ENCODE measurements at regions not wholly inside any gene's neighbourhood (a gene's known extent, or its start where the extent isn't known, plus 50 kb on each side); places are given as distances from the start of the nearest gene placed in this dataset.
"Not testable (repeated sequence)": the region's sequence is repeated elsewhere in the genome, so short reads cannot be mapped to it uniquely, and the experiment has no call there.

DNA sequence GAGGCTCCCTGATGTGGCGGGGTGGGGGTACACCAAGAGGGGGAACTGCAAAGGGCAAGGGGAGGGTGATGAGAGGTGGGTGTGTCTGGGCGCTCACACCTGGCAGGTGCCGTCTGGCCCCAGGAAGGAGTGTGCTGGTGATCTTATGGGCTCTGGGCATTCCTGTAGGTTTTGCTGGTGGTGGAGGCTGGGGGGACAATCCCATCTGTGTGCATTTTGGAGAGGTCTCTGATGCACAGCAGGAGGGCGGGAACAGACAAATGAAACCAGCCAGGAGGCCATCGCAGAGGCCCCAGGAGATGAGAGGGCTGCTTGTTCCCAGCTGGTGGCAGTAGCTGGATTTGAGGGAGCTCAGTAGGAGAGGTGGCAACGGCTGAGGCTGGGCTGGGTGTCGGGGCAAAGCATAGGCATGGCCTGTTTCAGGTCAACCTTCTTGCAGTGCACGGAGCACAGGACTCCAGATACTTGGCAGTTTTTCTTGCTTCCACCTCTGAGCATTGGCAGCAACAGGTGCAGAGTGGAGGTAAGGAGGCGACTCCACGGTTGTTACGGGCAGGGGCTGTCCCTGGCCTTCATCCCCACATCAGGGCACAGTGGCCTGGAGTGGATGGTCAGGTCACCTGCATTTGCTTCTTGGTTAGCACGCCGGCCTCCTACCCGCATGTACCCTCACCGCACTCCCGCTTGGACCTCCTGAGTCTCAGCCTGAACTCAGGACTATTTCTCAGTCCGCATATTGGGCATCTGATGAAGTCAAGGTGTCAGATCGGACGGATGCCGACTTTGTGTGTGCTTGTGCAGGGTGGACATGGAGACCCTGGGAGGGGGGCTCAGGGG is 194.2 kb upstream of the HDAC4 start:
- no peak for DNase-seq

- no peak for DNase-seq
Measured at GRCh38 chr2:239594019-239594771, 193.4 kb upstream of the HDAC4 start.

DNA sequence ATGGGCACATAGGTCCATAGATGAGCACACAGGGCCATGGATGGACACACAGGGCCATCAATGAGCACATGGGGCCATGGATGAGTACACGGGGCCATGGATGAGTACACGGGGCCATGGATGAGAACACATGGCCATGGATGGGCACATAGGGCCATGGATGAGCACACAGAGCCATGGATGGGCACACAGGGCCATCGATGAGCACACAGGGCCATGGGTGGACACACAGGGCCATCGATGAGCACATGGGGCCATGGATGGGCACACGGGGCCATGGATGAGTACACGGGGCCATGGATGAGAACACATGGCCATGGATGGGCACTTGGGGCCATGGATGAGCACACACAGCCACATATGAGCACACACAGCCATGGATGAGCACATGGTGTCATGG is 192.6 kb upstream of the HDAC4 start:
- no peak for DNase-seq

DNA sequence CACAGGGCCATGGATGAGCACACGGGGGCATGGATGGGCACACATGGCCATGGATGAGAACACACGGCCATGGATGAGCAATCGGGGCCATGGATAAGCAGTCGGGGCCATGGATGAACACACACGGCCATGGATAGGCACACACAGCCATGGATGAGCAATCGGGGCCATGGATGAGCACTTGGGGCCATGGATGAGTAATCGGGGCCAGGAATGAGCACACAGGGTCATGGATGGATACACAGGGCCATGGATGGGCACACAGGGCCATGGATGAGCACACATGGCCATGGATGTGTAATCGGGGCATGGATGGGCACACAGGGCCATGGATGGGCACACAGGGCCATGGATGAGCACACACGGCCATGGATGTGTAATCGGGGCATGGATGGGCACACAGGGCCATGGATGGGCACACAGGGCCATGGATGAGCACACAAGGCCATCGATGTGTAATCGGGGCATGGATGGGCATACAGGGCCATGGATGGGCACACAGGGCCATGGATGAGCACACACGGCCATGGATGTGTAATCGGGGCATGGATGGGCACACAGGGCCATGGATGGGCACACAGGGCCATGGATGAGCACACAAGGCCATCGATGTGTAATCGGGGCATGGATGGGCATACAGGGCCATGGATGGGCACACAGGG is 191.9 kb upstream of the HDAC4 start:
- not testable (repeated sequence) for DNase-seq

GRCh38 chr2:239590995-239591915 is 190.4 kb upstream of the HDAC4 start:
- DNase-seq = no peak

DNA sequence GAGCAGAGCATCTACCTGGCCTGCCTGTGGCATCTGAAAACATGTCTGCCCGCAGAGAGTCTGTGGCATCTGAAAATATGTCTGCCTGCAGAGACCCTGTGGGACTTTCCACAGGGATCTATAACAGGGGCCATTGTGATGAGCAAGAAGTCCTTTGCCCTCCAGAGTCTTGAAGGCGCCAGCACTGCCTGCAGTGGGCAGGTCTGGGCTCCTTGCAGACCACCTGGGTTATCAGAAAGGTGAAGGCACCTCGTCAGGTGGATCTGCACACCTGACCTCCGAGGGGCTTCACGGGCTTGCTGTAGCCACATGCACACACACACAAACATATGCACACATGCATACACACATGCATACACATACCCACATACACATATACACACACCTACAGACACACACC is 189.5 kb upstream of the HDAC4 start:
- no peak for DNase-seq

GRCh38 chr2:239589833-239590232 is 189.0 kb upstream of the HDAC4 start:
- no peak for DNase-seq

DNA sequence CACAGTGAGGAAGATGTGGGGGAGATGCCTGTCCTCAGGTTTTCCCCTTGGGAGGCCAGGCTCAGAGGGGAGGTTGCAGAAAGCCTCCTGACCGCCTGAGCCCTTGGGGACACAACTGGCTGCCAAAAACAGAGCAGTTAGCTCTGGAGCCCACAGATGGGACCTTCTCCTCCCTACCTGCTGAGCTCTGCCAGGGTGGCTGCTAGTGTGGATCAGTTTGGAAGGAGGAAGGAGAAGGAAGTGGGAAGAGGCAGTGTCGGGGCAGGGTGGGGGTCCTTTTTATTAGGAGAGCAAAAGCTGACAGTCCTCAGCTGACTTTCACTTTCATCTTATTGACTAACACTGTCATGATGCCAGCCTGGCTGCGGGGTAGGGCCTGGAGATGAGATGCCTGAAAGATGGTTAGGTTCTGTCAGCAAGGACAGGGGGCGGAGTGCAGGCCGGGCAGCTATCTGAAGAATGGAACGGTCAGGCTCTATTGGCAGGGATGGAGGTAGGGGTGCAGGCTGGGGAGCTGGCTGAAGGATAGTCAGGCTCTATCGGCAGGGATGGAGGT is 188.5 kb upstream of the HDAC4 start:
- no peak for DNase-seq

DNA sequence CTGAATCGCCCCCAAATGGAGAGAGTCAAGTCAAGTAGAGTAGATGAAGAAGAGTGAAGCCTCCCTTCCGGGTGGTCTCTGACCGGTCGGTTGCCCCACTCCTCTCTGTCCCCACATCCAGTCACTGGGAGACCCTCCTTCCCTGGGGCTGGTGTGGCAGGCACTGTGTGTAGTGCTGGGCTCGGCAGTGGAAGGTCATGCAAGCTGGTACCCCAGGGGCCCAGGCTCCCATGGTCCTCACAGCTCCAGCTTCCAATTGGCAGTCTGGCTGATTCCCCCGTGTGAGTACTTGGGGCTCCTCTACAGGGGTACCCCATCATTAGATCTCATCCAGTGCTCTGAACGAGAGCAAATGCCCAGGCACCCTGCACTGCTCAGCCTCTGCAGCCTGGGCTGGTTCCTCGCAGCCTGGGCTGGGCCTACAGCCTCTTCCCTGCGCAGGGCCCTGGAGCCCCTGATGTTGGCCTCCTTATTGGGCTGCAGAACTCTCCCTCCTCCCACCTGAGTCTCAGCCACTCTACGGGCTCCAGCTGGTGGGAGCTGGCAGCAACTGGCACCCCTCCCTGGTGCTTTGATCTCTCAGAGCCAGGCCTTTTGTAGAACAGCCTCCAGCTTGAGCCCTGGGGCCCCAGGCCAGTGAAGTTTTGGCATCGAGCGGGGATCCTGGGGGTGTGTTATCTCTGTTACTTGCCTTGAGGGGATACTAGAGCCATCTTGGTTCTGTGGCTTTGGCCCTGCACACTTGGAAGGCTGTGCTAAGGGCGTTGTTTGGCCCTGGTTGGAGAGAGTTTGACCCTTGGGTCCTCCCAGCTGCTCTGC is 187.8 kb upstream of the HDAC4 start:
- no peak for DNase-seq

GRCh38 chr2:239587841-239588240 is 187.0 kb upstream of the HDAC4 start:
- DNase-seq = no peak

DNA sequence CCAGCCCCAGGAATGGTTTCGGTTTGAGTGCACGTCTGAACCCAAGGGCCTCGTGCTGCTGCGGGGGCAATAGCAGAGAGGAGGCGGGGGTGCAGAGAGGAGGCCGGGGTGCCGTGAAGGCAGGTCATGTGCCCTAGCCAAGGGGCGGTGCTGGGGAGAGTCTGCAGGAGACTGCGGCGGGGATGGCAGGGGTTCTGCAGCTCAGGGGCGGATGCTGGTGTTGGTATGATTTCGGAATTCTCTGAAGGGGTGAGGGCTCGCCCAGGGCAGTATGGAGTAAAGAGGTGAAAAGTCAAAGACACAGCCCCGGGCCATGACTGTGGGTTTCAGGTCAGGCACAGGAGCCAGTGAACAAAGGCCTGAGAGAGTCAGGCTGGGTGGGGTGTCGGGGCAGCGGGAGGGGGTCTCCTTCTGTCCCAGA is 186.5 kb upstream of the HDAC4 start:
- DNase-seq = no peak

- no peak for DNase-seq
Measured at GRCh38 chr2:239586651-239587310, 186.0 kb upstream of the HDAC4 start.

DNA sequence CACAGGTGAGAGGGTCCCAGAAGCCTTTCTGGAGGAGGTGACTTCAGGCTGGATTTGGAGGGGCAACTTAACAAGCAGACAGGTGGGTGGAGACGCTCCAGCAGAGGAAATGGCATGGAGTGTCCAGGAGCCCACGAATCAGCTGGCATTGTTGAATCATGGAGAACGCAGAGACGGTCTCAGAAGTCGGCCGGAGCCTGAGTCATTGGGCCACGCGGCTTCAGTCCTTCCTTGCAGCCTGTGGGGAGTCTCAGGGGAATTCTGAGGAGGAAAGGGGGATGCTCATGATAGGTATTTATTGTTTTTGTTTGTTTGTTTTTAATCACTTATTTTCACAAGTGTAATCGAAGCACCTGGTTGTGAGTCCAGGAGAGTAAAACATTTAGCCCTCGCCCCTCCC is 184.6 kb upstream of the HDAC4 start:
- no peak for DNase-seq

DNA sequence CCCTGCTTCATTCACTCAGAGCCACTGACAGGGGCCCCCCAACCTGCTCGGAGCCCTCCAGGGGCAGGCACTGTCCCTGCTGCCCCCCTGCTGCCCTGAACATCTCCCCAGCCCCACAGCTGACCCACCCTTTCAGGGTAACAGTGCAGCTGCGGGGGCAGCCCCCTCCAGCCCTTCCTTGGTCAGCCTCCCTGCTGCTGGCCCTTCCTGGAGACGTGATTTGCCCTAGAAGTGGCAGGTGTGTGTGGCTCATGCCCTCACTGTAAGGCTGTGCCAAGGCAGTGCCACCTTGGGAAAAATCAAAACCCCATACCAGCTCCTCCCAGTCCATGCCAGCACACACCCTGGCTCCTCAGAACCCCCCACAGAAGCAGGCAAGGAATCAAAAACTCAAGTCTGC is 184.2 kb upstream of the HDAC4 start:
- DNase-seq = no peak

GRCh38 chr2:239583879-239584859 is 183.3 kb upstream of the HDAC4 start:
- no peak for DNase-seq

- DNase-seq = no peak
Measured at GRCh38 chr2:239583171-239583878, 182.5 kb upstream of the HDAC4 start.

- no peak for DNase-seq
Measured at GRCh38 chr2:239582476-239582875, 181.7 kb upstream of the HDAC4 start.

- no peak for DNase-seq
Measured at GRCh38 chr2:239581352-239581901, 180.6 kb upstream of the HDAC4 start.

DNA sequence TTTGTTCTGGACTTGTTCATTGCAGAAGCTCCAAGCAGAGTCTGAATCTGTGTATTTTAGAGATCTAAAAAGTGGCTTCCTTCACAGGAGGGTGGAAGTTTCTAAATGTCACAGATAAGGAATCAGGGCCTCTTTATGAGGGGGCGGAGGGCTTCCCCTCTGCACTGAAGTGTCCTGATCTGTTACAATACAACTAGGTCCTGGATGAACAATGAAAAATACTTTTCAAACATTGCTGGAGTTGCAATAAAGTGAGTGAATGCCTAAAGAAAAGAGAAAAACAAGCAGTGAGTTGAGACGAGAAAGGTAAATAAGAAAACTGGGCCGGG is 179.3 kb upstream of the HDAC4 start:
- DNase-seq = no peak

Measured in fibroblast of upper back skin (primary cell).